GM19463 (cell line): ENCODE measurements at regions not wholly inside any gene's neighbourhood (a gene's known extent, or its start where the extent isn't known, plus 50 kb on each side); places are given as distances from the start of the nearest gene placed in this dataset.
"Not testable (repeated sequence)": the region's sequence is repeated elsewhere in the genome, so short reads cannot be mapped to it uniquely, and the experiment has no call there.

Source experiments
- ATAC-seq: cut with Tn5 transposase; IDR thresholded peaks from one replicate; pipeline ENCODE4 v1.9.1; 2021; ENCODE audit warnings: mild to moderate bottlenecking, moderate library complexity; ENCODE audit not compliant: unreplicated experiment

- ATAC-seq = no peak
These were observed 180.2 kb upstream of the EOLA2 start for GRCh38 chrX:150118476-150118875.

GRCh38 chrX:150119323-150119722 lies 181.0 kb upstream of the EOLA2 start:
- no peak for ATAC-seq

GRCh38 chrX:150125045-150125444 lies 186.8 kb upstream of the EOLA2 start:
- not testable (repeated sequence) for ATAC-seq

GRCh38 chrX:150127216-150127615 lies 188.9 kb upstream of the EOLA2 start:
- no peak for ATAC-seq

- no peak for ATAC-seq
These were observed 205.6 kb upstream of the EOLA2 start for GRCh38 chrX:150143721-150144440.

- ATAC-seq = no peak
These were observed 208.1 kb upstream of the EOLA2 start for GRCh38 chrX:150146271-150146896.

- no peak for ATAC-seq
These were observed 210.7 kb upstream of the EOLA2 start for GRCh38 chrX:150148749-150149672.

- ATAC-seq = no peak
These were observed 211.9 kb upstream of the EOLA2 start for GRCh38 chrX:150150076-150150779.

- no peak for ATAC-seq
These were observed 212.4 kb upstream of the MAMLD1 start for GRCh38 chrX:150150780-150151125.

- ATAC-seq = no peak
These were observed 211.1 kb upstream of the MAMLD1 start for GRCh38 chrX:150152036-150152435.

- no peak for ATAC-seq
These were observed 210.6 kb upstream of the MAMLD1 start for GRCh38 chrX:150152546-150152945.

- no peak for ATAC-seq
These were observed 207.6 kb upstream of the MAMLD1 start for GRCh38 chrX:150155436-150156035.

GRCh38 chrX:150156615-150157014 lies 206.5 kb upstream of the MAMLD1 start:
- no peak for ATAC-seq

GRCh38 chrX:150157291-150157690 lies 205.8 kb upstream of the MAMLD1 start:
- ATAC-seq = no peak

GRCh38 chrX:150158554-150159332 lies 204.4 kb upstream of the MAMLD1 start:
- ATAC-seq = no peak

GRCh38 chrX:150159537-150159936 lies 203.6 kb upstream of the MAMLD1 start:
- no peak for ATAC-seq

- no peak for ATAC-seq
These were observed 202.5 kb upstream of the MAMLD1 start for GRCh38 chrX:150160656-150161055.

GRCh38 chrX:150161193-150161592 lies 201.9 kb upstream of the MAMLD1 start:
- ATAC-seq = no peak

GRCh38 chrX:150162141-150162540 lies 201.0 kb upstream of the MAMLD1 start:
- ATAC-seq = no peak
